ENCODE measurements at regions not wholly inside any gene's neighbourhood (a gene's known extent, or its start where the extent isn't known, plus 50 kb on each side); places are given as distances from the start of the nearest gene placed in this dataset.

DNA sequence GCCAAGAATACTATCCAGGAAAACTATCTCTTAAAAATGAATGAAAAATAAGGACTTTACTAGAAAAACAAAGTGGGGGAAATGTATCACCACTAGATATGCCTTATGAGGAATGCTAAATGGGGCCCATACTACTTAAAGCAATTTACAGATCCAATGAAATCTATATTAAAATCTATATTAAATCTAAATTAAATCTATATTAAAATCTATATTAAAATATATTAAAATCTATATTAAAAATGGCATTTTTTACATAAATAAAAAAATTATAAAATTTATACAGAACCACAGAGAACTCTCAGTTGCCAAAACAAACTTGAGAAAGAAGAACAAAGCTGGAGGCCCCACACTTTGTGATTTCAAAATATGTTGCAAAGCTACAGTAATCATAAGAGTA is 234.5 kb downstream of the RPL10L start:
- TF ChIP-seq, protein P1, sequence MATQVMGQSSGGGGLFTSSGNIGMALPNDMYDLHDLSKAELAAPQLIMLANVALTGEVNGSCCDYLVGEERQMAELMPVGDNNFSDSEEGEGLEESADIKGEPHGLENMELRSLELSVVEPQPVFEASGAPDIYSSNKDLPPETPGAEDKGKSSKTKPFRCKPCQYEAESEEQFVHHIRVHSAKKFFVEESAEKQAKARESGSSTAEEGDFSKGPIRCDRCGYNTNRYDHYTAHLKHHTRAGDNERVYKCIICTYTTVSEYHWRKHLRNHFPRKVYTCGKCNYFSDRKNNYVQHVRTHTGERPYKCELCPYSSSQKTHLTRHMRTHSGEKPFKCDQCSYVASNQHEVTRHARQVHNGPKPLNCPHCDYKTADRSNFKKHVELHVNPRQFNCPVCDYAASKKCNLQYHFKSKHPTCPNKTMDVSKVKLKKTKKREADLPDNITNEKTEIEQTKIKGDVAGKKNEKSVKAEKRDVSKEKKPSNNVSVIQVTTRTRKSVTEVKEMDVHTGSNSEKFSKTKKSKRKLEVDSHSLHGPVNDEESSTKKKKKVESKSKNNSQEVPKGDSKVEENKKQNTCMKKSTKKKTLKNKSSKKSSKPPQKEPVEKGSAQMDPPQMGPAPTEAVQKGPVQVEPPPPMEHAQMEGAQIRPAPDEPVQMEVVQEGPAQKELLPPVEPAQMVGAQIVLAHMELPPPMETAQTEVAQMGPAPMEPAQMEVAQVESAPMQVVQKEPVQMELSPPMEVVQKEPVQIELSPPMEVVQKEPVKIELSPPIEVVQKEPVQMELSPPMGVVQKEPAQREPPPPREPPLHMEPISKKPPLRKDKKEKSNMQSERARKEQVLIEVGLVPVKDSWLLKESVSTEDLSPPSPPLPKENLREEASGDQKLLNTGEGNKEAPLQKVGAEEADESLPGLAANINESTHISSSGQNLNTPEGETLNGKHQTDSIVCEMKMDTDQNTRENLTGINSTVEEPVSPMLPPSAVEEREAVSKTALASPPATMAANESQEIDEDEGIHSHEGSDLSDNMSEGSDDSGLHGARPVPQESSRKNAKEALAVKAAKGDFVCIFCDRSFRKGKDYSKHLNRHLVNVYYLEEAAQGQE (tag by site-specific recombination; IDR thresholded peaks at IDR 0.05), result no peak
- TF ChIP-seq ZNF707 (tag by site-specific recombination; IDR thresholded peaks at IDR 0.05) (no peak), SP3 (tag by site-specific recombination; IDR thresholded peaks at IDR 0.05) (no peak)
- TF ChIP-seq, protein P2, sequence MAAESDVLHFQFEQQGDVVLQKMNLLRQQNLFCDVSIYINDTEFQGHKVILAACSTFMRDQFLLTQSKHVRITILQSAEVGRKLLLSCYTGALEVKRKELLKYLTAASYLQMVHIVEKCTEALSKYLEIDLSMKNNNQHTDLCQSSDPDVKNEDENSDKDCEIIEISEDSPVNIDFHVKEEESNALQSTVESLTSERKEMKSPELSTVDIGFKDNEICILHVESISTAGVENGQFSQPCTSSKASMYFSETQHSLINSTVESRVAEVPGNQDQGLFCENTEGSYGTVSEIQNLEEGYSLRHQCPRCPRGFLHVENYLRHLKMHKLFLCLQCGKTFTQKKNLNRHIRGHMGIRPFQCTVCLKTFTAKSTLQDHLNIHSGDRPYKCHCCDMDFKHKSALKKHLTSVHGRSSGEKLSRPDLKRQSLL (tag by site-specific recombination; IDR thresholded peaks at IDR 0.05), result no peak
